Astrocyte (in vitro differentiated cells and primary cell): ENCODE measurements at regions not wholly inside any gene's neighbourhood (a gene's known extent, or its start where the extent isn't known, plus 50 kb on each side); places are given as distances from the start of the nearest gene placed in this dataset.

Source experiments
- DNase-seq: peaks from one replicate; pipeline ENCODE4 v3.0.0-alpha.2; 2010; ENCODE audit warnings: low read depth
- FAIRE-seq: peaks from 2 replicates; lab custom pipeline; 2011; peaks lifted over from hg19 to GRCh38; lab: Jason Lieb, UNC
- H2AFZ ChIP-seq: 2 replicates; pipeline ENCODE4 v1.6.0; 2012; ENCODE audit warnings: low read depth, low read length, inconsistent platforms
- H3K27ac ChIP-seq: 2 replicates; pipeline ENCODE4 v1.5.1; 2011; ENCODE audit warnings: low read depth, low read length, inconsistent platforms
- H3K27me3 ChIP-seq: 2 replicates; pipeline ENCODE4 v1.6.0; 2011; ENCODE audit warnings: low read length, inconsistent platforms; ENCODE audit not compliant: insufficient read depth
- H3K36me3 ChIP-seq: 2 replicates; pipeline ENCODE4 v1.5.1; 2011; ENCODE audit warnings: low read length, inconsistent platforms; ENCODE audit not compliant: insufficient read depth
- H3K4me1 ChIP-seq: 2 replicates; pipeline ENCODE4 v1.5.1; 2011; ENCODE audit warnings: low read length, inconsistent platforms; ENCODE audit not compliant: insufficient read depth
- H3K4me2 ChIP-seq: 2 replicates; pipeline ENCODE4 v1.6.0; 2012; ENCODE audit warnings: low read length, inconsistent platforms
- H3K4me3 ChIP-seq: 2 replicates; pipeline ENCODE4 v1.5.1; 2011; ENCODE audit warnings: low read depth, mild to moderate bottlenecking, low read length, inconsistent platforms; ENCODE audit not compliant: insufficient read depth
- H3K79me2 ChIP-seq: 2 replicates; pipeline ENCODE4 v1.6.0; 2012; ENCODE audit warnings: mild to moderate bottlenecking, low read length, inconsistent platforms; ENCODE audit not compliant: insufficient read depth
- H3K9ac ChIP-seq: 2 replicates; pipeline ENCODE4 v1.6.0; 2012; ENCODE audit warnings: mild to moderate bottlenecking, low read length, inconsistent platforms
- H3K9me3 ChIP-seq: 2 replicates; pipeline ENCODE4 v1.5.1; 2012; ENCODE audit warnings: low read depth, mild to moderate bottlenecking, low read length, inconsistent platforms; ENCODE audit not compliant: insufficient read depth
- H4K20me1 ChIP-seq: 2 replicates; pipeline ENCODE4 v1.6.0; 2012; ENCODE audit warnings: low read length, inconsistent platforms; ENCODE audit not compliant: insufficient read depth
- H3K27ac Mint-ChIP-seq: one replicate; pipeline ENCODE4 v1.8.0; 2021; ENCODE audit warnings: mild to moderate bottlenecking, mixed read lengths; ENCODE audit not compliant: unreplicated experiment
- H3K27me3 Mint-ChIP-seq: one replicate; pipeline ENCODE4 v1.8.0; 2021; ENCODE audit warnings: low read depth, mixed read lengths; ENCODE audit not compliant: unreplicated experiment
- H3K36me3 Mint-ChIP-seq: one replicate; pipeline ENCODE4 v1.8.0; 2021; ENCODE audit warnings: low read depth, mixed read lengths; ENCODE audit not compliant: unreplicated experiment
- H3K4me1 Mint-ChIP-seq: one replicate; pipeline ENCODE4 v1.8.0; 2021; ENCODE audit warnings: low read depth, mixed read lengths; ENCODE audit not compliant: unreplicated experiment
- H3K4me3 Mint-ChIP-seq: one replicate; pipeline ENCODE4 v1.8.0; 2021; ENCODE audit warnings: mild to moderate bottlenecking, moderate library complexity, mixed read lengths; ENCODE audit not compliant: unreplicated experiment
- H3K9me3 Mint-ChIP-seq: one replicate; pipeline ENCODE4 v1.8.0; 2021; ENCODE audit warnings: mild to moderate bottlenecking, mixed read lengths; ENCODE audit not compliant: unreplicated experiment
- CTCF ChIP-seq: IDR thresholded peaks from 2 replicates; pipeline ENCODE4 v1.5.1; 2011; ENCODE audit warnings: low read depth, mild to moderate bottlenecking, inconsistent platforms, low read length, moderate library complexity; ENCODE audit not compliant: insufficient read depth
- EZH2 ChIP-seq: IDR thresholded peaks from 2 replicates; pipeline ENCODE4 v1.6.1; 2012; ENCODE audit warnings: mild to moderate bottlenecking, low read length, inconsistent platforms; ENCODE audit not compliant: insufficient read depth

GRCh38 chr9:70475211-70475610 lies 60.8 kb upstream of the KLF9 start:
- Histone ChIP-seq H3K4me2 (no peak overlapping the region), H4K20me1 (no peaks in the 10 kb centered on the region), H3K36me3 (no peaks in the 10 kb centered on the region), H2AFZ (no peak overlapping the region), H3K79me2 (no peaks in the 10 kb centered on the region), H3K4me3 (no peak overlapping the region), H3K27ac (no peak overlapping the region), H3K9me3 (no peaks in the 10 kb centered on the region), H3K4me1 (peaks cover 8% of the 10 kb centered on the region), H3K27me3 (no peaks in the 10 kb centered on the region), H3K9ac (no peak overlapping the region)
- H3K36me3 Mint-ChIP-seq, result no peaks in the 10 kb centered on the region
- DNase-seq (no peak), FAIRE-seq (no peak)
- no peak overlapping the region for H3K27ac Mint-ChIP-seq
- H3K4me1 Mint-ChIP-seq, result peaks cover 6% of the 10 kb centered on the region
- no peak overlapping the region for H3K4me3 Mint-ChIP-seq
- TF ChIP-seq CTCF (no peak), EZH2 (no peak)
- no peaks in the 10 kb centered on the region for H3K9me3 Mint-ChIP-seq
- peaks cover 15% of the 10 kb centered on the region for H3K27me3 Mint-ChIP-seq

DNA sequence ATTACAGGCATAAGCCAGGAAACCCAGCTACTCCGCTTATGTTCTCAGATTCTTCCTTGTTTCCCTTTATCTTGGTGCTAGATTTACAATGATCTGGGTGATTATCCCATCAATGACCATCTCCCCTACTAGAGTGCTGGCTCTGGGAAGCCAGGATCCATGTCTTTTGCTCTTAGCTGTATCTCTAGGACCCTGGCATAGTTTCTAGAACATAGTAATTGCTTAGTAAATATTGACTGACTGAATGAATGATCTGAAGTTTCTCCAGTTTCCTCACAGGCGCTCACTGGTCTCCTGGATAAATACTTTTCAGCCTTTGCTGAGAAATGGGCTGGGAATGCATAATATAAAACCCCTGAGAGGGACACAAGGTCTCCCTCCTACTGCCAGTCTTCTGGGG lies 60.0 kb upstream of the KLF9 start:
- no peaks in the 10 kb centered on the region for H3K36me3 Mint-ChIP-seq
- no peak overlapping the region for H3K27ac ChIP-seq
- no peak overlapping the region for H3K4me3 Mint-ChIP-seq
- no peaks in the 10 kb centered on the region for H3K36me3 ChIP-seq
- no peaks in the 10 kb centered on the region for H3K9me3 ChIP-seq
- H3K4me1 Mint-ChIP-seq, result no peaks in the 10 kb centered on the region
- H4K20me1 ChIP-seq, result no peaks in the 10 kb centered on the region
- no peaks in the 10 kb centered on the region for H3K9me3 Mint-ChIP-seq
- no peak overlapping the region for H3K9ac ChIP-seq
- DNase-seq (no peak), FAIRE-seq (no peak)
- H3K4me1 ChIP-seq, result no peaks in the 10 kb centered on the region
- peaks cover 15% of the 10 kb centered on the region for H3K27me3 Mint-ChIP-seq
- no peak overlapping the region for H2AFZ ChIP-seq
- no peak for TF ChIP-seq CTCF
- TF ChIP-seq EZH2, result no peak
- H3K4me3 ChIP-seq, result no peak overlapping the region
- no peaks in the 10 kb centered on the region for H3K27me3 ChIP-seq
- no peak overlapping the region for H3K27ac Mint-ChIP-seq
- H3K79me2 ChIP-seq, result no peaks in the 10 kb centered on the region
- H3K4me2 ChIP-seq, result no peak overlapping the region

DNA sequence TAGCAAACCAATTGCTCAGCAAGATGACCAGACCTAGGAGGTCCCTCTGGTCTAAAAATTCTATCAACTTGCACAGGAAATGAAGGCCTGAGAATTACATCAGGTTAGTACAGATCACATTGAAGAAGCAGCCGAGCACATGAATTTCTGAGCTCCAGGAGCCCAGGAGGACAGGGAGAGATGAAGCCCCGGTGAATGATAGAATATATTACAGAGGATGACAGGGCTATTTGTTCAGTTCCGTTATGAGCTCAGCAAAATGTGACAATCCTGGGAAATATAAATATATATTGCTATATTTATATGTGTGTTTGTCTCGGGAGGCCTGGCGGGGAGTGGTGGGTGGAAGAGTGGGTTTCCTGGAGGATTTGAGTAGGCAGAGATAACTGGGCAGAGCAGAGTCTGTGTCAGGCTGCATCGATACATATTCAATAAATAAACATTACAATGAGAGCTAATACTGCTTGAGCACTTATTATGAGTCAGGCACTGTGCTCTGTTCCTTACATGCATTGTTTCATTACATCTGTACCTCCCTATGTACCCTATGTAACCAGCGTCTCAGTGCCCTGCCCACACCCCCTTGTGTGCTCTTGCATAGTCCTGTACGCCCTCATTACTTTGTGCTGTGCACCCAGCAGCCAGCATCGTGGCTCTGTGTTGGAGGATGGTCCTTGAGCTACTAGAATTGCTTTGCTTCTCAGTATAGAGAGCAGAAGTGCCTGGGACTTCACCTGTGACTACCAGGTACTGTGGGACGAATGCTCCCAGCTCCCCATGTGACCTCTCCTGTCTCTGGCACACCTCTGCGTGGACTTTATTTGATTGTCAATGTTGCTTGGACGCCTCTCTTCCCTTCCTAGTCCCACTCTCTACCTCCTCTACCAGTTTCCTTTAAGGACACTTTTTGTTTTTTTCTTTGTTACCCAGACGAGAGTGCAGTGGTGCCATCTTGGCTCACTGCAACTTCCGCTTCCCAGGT lies 58.1 kb upstream of the KLF9 start:
- Mint-ChIP-seq H3K4me1 (no peaks in the 10 kb centered on the region), H3K36me3 (no peaks in the 10 kb centered on the region), H3K27ac (no peak overlapping the region), H3K27me3 (peaks cover 15% of the 10 kb centered on the region), H3K4me3 (no peak overlapping the region), H3K9me3 (no peaks in the 10 kb centered on the region)
- Histone ChIP-seq H3K36me3 (no peaks in the 10 kb centered on the region), H3K27ac (no peak overlapping the region), H3K4me1 (no peaks in the 10 kb centered on the region), H3K9ac (no peak overlapping the region), H3K27me3 (no peaks in the 10 kb centered on the region), H3K4me3 (no peak overlapping the region), H3K9me3 (no peaks in the 10 kb centered on the region), H3K79me2 (no peaks in the 10 kb centered on the region), H4K20me1 (no peaks in the 10 kb centered on the region), H2AFZ (no peak overlapping the region), H3K4me2 (no peak overlapping the region)
- TF ChIP-seq CTCF, result no peak
- TF ChIP-seq EZH2, result no peak
- FAIRE-seq, result no peak
- DNase-seq, result no peak
